ENCODE measurements at regions not wholly inside any gene's neighbourhood (a gene's known extent, or its start where the extent isn't known, plus 50 kb on each side); places are given as distances from the start of the nearest gene placed in this dataset.

GRCh38 chr7:86326847-86327246, 316.9 kb upstream of the GRM3 start:
- TF ChIP-seq POLR2A (IDR thresholded peaks at IDR 0.05), result no peak
- TF ChIP-seq, protein P1, sequence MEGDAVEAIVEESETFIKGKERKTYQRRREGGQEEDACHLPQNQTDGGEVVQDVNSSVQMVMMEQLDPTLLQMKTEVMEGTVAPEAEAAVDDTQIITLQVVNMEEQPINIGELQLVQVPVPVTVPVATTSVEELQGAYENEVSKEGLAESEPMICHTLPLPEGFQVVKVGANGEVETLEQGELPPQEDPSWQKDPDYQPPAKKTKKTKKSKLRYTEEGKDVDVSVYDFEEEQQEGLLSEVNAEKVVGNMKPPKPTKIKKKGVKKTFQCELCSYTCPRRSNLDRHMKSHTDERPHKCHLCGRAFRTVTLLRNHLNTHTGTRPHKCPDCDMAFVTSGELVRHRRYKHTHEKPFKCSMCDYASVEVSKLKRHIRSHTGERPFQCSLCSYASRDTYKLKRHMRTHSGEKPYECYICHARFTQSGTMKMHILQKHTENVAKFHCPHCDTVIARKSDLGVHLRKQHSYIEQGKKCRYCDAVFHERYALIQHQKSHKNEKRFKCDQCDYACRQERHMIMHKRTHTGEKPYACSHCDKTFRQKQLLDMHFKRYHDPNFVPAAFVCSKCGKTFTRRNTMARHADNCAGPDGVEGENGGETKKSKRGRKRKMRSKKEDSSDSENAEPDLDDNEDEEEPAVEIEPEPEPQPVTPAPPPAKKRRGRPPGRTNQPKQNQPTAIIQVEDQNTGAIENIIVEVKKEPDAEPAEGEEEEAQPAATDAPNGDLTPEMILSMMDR (IDR thresholded peaks at IDR 0.05), result no peak
- TF ChIP-seq EP300 (IDR thresholded peaks at IDR 0.05), result no peak
- TF ChIP-seq POLR2AphosphoS5 (IDR thresholded peaks at IDR 0.05), result no peak
